GM21390 (cell line): ENCODE measurements at regions not wholly inside any gene's neighbourhood (a gene's known extent, or its start where the extent isn't known, plus 50 kb on each side); places are given as distances from the start of the nearest gene placed in this dataset.
"Not testable (repeated sequence)": the region's sequence is repeated elsewhere in the genome, so short reads cannot be mapped to it uniquely, and the experiment has no call there.

ENCODE experiments used
- ATAC-seq: cut with Tn5 transposase; IDR thresholded peaks from one replicate; pipeline ENCODE4 v1.9.1; 2021; ENCODE audit not compliant: unreplicated experiment

DNA sequence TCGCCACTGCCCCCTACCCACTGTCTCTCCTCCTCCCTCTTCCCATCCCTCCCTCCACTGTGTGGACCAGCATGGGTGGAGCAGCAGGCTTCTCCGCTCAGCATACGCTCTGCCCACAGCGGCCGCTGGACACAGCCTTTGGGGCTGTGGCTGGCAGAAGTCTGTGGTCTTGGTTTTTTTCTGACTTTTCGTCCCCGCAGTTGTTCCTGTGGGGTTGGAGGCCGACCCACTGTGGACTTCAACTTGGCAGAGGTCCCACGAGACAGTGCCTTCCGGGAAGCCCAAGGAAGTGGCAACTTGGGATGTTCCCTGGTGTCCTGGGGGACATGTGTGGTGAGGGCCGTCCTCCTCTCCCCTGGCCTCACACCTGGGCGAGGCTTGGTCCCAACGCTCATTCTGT, 162.5 kb upstream of the C1orf174 start:
- ATAC-seq: no peak

DNA sequence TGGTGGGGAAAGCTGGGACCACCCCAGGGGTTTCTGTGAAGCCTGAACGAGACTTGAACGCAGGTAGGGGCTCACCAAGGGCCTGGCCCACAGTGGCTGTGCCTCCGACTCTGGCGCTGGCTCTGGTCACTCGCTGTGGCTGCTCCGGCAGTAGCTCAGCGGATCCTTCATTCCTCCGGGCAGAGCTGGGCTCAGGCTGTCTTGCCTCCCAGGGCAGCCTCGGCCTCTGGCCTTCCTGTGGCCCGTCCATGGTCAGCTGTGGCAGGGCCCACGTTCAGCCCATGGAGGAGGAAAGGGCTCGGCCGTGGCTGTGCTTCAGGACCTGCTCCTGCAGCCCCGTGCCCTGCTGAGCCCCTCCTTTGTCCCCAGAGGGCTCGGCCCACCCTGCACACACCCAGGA, 162.9 kb upstream of the C1orf174 start:
- no peak for ATAC-seq

GRCh38 chr1:4063516-4063915, 163.4 kb upstream of the C1orf174 start:
- ATAC-seq: no peak

DNA sequence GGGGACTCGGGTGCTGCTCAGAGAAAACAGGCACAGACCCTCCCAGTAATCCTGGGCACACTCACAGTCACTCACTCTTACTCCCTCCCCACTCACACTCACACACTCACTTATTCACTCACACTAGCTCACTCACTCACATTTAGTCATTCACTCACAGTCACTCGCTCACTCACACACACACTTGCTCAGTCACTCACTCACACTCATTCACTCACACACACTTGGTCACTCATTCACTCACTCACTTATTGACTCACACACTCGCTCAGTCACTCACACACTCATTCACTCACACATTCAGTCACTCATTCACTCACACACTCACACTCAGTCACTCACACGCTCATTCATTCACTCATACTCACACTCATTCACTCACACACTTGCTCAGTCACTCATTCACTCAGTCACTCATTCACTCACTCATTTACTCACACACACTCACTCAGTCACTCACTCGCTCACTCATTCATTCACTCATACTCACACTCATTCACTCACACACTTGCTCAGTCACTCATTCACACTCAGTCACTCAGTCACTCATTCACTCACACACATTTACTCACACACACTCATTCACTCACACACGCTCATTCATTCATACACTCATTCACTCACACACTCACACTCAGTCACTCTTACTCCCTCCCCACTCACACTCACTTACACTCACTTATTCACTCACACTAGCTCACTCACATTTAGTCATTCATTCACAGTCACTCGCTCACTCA, 164.2 kb upstream of the C1orf174 start:
- no peak for ATAC-seq

- ATAC-seq: no peak
Measured at GRCh38 chr1:4066860-4067599, 167.0 kb upstream of the C1orf174 start.

DNA sequence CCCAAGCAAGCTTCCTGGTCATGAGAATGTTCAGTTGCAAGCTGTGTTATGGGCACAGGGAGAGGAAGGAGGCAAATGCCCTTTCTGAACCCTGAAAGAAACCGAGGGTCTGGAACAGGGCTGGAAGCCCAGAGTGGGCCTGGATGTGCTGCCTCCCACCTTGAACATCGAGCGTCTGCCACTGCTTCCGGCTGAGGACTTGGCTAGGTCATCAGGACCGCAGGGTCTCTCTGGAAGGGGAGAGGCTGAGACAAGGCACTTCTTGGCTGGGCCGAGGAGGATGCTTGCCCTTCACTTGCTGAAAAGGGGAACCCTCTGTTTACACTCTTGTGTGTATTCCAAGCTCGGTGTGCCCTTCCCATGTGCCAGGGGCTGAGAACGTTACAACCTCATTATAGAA, 168.0 kb upstream of the C1orf174 start:
- ATAC-seq: no peak

GRCh38 chr1:4071653-4072052, 171.6 kb upstream of the C1orf174 start:
- no peak for ATAC-seq

- ATAC-seq: no peak
Measured at GRCh38 chr1:4072481-4073153, 172.5 kb upstream of the C1orf174 start.

DNA sequence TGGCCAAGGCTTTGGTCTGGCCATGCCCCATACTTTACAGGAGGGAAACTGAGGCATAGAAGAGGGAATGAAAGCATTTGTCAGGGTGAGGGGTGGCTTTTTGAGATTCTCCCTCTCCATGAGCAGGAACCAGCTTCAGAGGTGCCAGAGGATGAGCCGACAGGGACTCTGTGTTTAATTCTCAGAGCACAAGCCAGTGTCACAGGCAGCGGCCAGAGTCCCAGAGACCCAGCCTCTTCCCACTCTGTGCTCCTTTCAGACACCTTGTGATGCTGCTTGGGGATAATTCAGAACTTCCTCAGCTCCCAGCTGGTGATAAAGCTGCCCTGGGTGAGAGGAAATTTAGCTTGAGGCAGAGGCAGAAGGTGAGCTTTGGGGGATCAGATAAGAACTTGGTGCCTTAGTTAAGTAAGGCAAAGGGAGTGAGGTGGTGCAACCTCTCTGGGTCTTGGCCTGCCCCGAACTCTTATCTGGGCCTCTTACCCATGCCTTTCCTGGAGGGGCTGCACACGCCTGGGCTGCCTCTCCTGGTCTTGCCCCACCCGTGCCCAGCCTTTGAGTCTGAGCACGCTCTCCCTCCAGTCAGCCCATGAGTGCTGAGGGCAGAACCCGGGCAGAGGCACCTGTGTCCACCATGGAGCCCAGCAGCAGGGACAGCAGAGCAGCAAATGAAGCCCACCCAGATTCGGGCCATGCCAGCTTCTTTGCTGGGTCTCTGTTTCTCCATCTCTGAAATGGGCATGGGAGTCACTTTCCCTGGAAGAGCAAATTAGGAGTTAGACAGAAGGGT, 175.6 kb upstream of the C1orf174 start:
- no peak for ATAC-seq

DNA sequence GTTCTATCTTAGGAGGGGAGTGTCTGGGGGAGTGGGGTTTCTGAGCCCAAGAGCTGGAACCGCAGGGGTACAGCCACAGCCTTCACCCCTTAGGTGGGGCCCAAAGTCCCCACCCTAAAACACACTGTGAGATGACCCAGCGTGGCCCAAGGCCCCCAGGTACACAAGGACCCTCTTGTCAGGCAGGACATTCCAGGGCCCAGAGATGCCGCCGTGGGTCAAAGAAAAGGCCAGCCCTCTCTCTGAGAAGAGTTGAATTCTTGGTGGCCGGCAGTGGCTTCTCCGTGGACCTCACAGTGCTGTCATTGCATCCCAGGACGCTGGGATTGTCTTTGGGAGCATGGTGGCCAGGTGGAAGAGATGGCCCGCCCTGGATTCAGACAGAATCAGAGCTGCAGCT, 176.3 kb upstream of the C1orf174 start:
- no peak for ATAC-seq

- not testable (repeated sequence) for ATAC-seq
Measured at GRCh38 chr1:4078091-4078962, 178.3 kb upstream of the C1orf174 start.

DNA sequence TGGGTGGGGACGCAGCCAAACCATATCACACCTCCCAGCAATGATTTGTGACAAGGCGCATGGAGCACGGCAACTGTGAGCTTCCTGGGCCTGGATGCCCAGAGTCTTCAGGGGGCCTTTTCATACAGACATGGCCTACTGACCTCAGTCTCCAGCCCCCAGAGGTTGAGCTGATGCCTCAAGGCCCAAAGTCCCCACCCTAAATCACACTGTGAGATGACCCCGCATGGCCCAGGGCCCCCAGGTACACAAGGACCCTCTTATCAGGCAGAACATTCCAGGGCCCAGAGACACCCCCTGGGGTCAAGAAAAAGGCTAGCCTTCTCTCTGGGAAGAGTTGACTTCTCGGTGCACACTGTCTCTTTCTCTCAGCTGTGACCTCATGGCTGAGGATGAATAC, 179.7 kb upstream of the C1orf174 start:
- no peak for ATAC-seq

DNA sequence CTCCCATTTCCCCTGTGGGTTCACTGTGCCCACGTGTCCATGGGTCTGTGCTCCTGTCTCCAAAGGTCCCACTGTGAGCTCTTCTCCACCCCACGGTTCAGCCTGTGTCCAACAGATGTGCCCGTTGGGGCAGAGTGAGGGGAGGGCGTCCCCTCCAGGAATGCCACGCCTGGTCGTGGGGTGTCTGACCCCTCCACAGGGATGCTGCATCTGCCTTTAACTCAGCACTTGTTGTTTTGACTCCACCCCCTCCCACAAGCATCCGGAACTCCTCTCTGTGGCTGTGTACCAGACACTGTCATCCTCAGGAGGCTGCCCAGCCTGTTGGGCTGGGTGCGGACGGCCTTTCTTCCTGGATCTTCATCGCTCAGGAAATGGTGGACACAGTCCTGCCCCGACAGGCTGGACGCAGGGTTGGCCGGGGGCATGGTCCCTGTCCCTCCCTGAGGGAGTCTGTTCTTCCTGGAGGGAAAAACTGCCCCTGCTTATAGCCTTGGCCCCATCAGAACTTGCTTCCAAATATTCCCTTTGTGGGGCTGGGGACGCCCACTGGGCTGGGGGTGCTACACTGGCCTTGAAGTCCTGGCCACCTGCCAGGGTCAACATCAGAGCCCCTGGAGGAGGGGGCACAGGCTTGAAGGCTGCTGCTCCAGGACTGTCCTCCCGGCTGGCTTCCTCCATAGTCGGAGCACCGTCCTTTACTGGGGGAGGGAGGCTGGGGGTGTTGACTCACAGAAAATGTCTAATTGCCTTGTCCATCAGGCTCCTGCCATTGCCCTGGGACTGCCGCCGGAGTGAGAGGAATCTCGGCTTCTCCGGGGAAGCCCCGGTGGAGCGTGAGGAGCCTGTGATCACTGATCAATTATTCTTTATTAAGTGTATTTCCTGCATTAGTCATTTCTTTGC, 182.0 kb upstream of the C1orf174 start:
- ATAC-seq: no peak

GRCh38 chr1:4083231-4084047, 183.4 kb upstream of the C1orf174 start:
- ATAC-seq: no peak

DNA sequence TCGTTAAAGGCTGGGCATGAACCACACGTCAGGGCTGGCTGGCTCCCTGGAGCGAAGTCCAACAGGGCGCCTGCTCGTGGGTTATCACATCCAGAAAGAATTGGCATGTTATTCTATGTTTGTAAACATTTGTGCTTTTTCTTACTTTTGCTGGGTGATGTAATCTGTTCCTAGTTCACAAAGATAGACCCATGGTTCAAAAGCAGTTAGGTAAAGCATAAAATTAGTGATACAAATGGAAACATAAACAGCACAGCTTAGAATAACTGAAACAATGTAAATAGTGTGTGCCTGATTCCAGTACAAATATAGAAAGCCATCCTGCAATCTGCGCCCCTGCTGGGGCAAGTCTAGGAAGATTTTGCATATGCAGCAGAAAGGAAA, 184.0 kb upstream of the C1orf174 start:
- no peak for ATAC-seq

- no peak for ATAC-seq
Measured at GRCh38 chr1:4084446-4084845, 184.4 kb upstream of the C1orf174 start.

DNA sequence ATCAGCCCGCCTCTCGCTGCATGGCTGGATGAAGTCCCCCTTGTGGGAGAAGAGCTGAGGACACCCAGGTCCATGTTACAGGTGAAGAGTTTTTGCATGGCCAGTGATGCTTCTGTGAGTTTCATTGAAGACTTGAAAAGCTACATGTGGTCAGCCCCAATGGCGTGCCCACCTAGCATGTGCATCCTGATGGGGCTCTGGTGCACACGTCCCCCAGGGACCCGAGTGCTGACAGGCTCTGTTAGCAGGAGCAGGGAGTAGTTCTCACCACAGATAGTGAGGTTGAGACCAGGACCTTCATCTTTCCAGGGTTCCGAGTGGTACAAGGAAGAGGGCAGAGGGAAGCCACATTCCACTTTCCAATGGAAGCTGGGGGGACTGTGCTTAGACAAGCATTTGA, 184.8 kb upstream of the C1orf174 start:
- no peak for ATAC-seq

GRCh38 chr1:4085546-4085945, 185.5 kb upstream of the C1orf174 start:
- no peak for ATAC-seq
